Limb (tissue), 2 donors: ENCODE measurements at regions not wholly inside any gene's neighbourhood (a gene's known extent, or its start where the extent isn't known, plus 50 kb on each side); places are given as distances from the start of the nearest gene placed in this dataset.

Source experiments
- DNase-seq, 2 donors: peaks; one replicate each; pipeline ENCODE4 v3.0.0-alpha.2; 2016; ENCODE audit errors: extremely low spot score in 2 of 2

GRCh38 chr5:107325866-107326265 lies 344.9 kb downstream of the EFNA5 start:
- DNase-seq: no peak

GRCh38 chr5:107324809-107325208 lies 345.9 kb downstream of the EFNA5 start:
- no peak for DNase-seq

GRCh38 chr5:107324071-107324470 lies 346.7 kb downstream of the EFNA5 start:
- no peak for DNase-seq

GRCh38 chr5:107323536-107323935 lies 347.2 kb downstream of the EFNA5 start:
- no peak for DNase-seq

GRCh38 chr5:107322936-107323335 lies 347.8 kb downstream of the EFNA5 start:
- peak in 1 of 2 donors; percentile 48 for DNase-seq

GRCh38 chr5:107321906-107322305 lies 348.8 kb downstream of the EFNA5 start:
- no peak for DNase-seq

GRCh38 chr5:107320846-107321245 lies 349.9 kb downstream of the EFNA5 start:
- no peak for DNase-seq

GRCh38 chr5:107320376-107320775 lies 350.4 kb downstream of the EFNA5 start:
- no peak for DNase-seq

GRCh38 chr5:107319901-107320300 lies 350.8 kb downstream of the EFNA5 start:
- DNase-seq: peak in 1 of 2 donors; percentile 20

GRCh38 chr5:107314330-107314729 lies 356.4 kb downstream of the EFNA5 start:
- DNase-seq: no peak

GRCh38 chr5:107313921-107314320 lies 356.8 kb downstream of the EFNA5 start:
- DNase-seq: no peak

- DNase-seq: no peak
Measured at GRCh38 chr5:107313098-107313497, 357.6 kb downstream of the EFNA5 start.

- no peak for DNase-seq
Measured at GRCh38 chr5:107310181-107310580, 360.6 kb downstream of the EFNA5 start.

- no peak for DNase-seq
Measured at GRCh38 chr5:107306594-107306993, 364.1 kb downstream of the EFNA5 start.

GRCh38 chr5:107306002-107306401 lies 364.7 kb downstream of the EFNA5 start:
- DNase-seq: no peak

- DNase-seq: no peak
Measured at GRCh38 chr5:107304684-107305083, 366.1 kb downstream of the EFNA5 start.

GRCh38 chr5:107303171-107303968 lies 367.4 kb downstream of the EFNA5 start:
- DNase-seq: no peak

- no peak for DNase-seq
Measured at GRCh38 chr5:107302441-107302840, 368.3 kb downstream of the EFNA5 start.

- no peak for DNase-seq
Measured at GRCh38 chr5:107301999-107302398, 368.7 kb downstream of the EFNA5 start.

GRCh38 chr5:107300721-107301327 lies 369.9 kb downstream of the EFNA5 start:
- DNase-seq: no peak

- DNase-seq: no peak
Measured at GRCh38 chr5:107296572-107296971, 374.2 kb downstream of the EFNA5 start.

GRCh38 chr5:107295914-107296313 lies 374.8 kb downstream of the EFNA5 start:
- no peak for DNase-seq

- DNase-seq: no peak
Measured at GRCh38 chr5:107294669-107295068, 376.1 kb downstream of the EFNA5 start.
